ENCODE measurements at regions not wholly inside any gene's neighbourhood (a gene's known extent, or its start where the extent isn't known, plus 50 kb on each side); places are given as distances from the start of the nearest gene placed in this dataset.

- no peak; the same call in 1 of the 2 replicates for TF ChIP-seq ZBED4 (CRISPR knock-in tag; IDR thresholded peaks at IDR 0.05; ENCODE audit: borderline replicate concordance)
- no peak for TF ChIP-seq CC2D1A (CRISPR knock-in tag; IDR thresholded peaks at IDR 0.05)
- TF ChIP-seq CCAR2 (optimal IDR thresholded peaks at IDR 0.05; ENCODE audit: low read depth, low read length): no peak
- TF ChIP-seq SETDB1 (CRISPR knock-in tag; IDR thresholded peaks at IDR 0.05; ENCODE audit: borderline replicate concordance): no peak
- no peak for TF ChIP-seq ATRX (CRISPR knock-in tag; IDR thresholded peaks at IDR 0.05; ENCODE audit: borderline replicate concordance)
- TF ChIP-seq SOX13 (IDR thresholded peaks at IDR 0.05): no peak
- no peak for TF ChIP-seq SOX13 (CRISPR knock-in tag; conservative IDR thresholded peaks at IDR 0.05 in 1 of 2, IDR thresholded peaks at IDR 0.05 in 1 of 2)
- TF ChIP-seq ZNF543 (CRISPR knock-in tag; IDR thresholded peaks at IDR 0.05): 0 out of 2 replicates have a peak, but pooled peaks have one; percentile 52
- no peak for TF ChIP-seq FOXK2 (IDR thresholded peaks at IDR 0.05)
- TF ChIP-seq ZNF230 (CRISPR knock-in tag; IDR thresholded peaks at IDR 0.05): no peak; the same call in 1 of the 2 replicates
- TF ChIP-seq ZNF44 (CRISPR knock-in tag; IDR thresholded peaks at IDR 0.05): no peak
- no peak for TF ChIP-seq U2AF2 (IDR thresholded peaks at IDR 0.05; ENCODE audit: low read depth, low read length)
- TF ChIP-seq ZFP90 (CRISPR knock-in tag; IDR thresholded peaks at IDR 0.05; ENCODE audit: borderline replicate concordance): no peak
- TF ChIP-seq MEIS2 (CRISPR knock-in tag; IDR thresholded peaks at IDR 0.05): no peak
- no peak for TF ChIP-seq MLX (CRISPR knock-in tag; IDR thresholded peaks at IDR 0.05)
- no peak for TF ChIP-seq KLF15 (CRISPR knock-in tag; IDR thresholded peaks at IDR 0.05; ENCODE audit: borderline replicate concordance)
- TF ChIP-seq CCDC6 (CRISPR knock-in tag; IDR thresholded peaks at IDR 0.05): no peak
- no peak; the same call in 1 of the 2 replicates for TF ChIP-seq SALL1 (CRISPR knock-in tag; IDR thresholded peaks at IDR 0.05)
- no peak for TF ChIP-seq NCOA5 (CRISPR knock-in tag; IDR thresholded peaks at IDR 0.05)
- TF ChIP-seq FOXC1 (CRISPR knock-in tag; IDR thresholded peaks at IDR 0.05; ENCODE audit: borderline replicate concordance): no peak; the same call in 1 of the 2 replicates
- TF ChIP-seq KLF9 (CRISPR knock-in tag; IDR thresholded peaks at IDR 0.05; ENCODE audit: low read depth): no peak
- TF ChIP-seq ZNF331 (CRISPR knock-in tag; IDR thresholded peaks at IDR 0.05): no peak
- no peak for TF ChIP-seq GATA4 (IDR thresholded peaks at IDR 0.05; ENCODE audit: borderline replicate concordance, low read depth)
- TF ChIP-seq DBP (CRISPR knock-in tag; IDR thresholded peaks at IDR 0.05; ENCODE audit: not compliant biosample characterization): no peak
- TF ChIP-seq ZBTB44 (CRISPR knock-in tag; IDR thresholded peaks at IDR 0.05): no peak
These were observed 90.3 kb downstream of the SNX5 start (continued) for GRCh38 chr20:17878069-17878911.

Data from HepG2 (cell line).